ENCODE measurements at regions not wholly inside any gene's neighbourhood (a gene's known extent, or its start where the extent isn't known, plus 50 kb on each side); places are given as distances from the start of the nearest gene placed in this dataset.

DNA sequence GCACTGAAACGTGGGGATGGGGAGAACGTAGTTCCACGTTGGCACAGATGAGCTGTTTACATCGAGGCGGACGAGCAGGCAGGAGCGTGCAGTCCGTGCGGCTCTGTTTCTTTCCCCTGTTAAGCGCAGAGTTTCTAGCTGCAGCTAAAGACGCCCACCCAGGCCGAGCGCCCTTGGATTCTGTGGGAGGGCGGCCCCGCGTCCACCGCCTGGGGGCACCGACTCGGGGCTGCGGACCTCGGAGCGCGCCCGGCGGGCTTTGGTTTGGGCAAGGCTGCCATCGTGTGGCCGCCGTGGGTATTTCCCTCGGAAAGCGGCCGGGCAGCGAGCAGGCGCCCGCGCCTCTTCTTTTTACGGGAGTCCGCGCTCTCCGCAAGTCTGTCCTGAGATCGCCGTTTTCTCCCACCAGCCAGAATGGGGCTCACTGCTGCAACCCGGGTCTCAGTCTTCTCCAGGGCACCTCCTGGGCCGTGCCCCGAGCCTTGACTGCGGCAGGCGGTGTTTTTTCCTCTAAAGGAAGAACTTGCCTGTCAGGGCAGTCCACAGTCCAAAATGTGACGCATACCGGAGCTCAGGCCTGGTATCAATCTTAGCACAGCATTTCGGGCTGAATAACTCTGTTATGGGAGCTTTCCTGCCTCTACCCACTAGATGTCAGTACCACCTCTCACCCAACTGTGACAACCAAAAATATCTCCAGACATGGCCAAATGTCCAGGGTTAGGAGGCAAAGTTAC is 219.9 kb upstream of the IGF1R start:
- Histone ChIP-seq H3K27ac (ENCODE audit: low read length) (no peak overlapping the region), H3F3A (ENCODE audit: low read length, unreplicated experiment) (no peaks in the 10 kb centered on the region), H3K27me3 (ENCODE audit: low read length) (peaks cover 30% of the 10 kb centered on the region), H3K4me2 (ENCODE audit: low read length) (peak overlapping the region; percentile 86), H3K79me2 (ENCODE audit: low read length) (no peaks in the 10 kb centered on the region), H2AFZ (ENCODE audit: low read length) (peak overlapping the region; percentile 80), H3K9me3 (ENCODE audit: low read length) (no peaks in the 10 kb centered on the region), H3K9ac (ENCODE audit: low read length) (no peak overlapping the region), H3K4me1 (ENCODE audit: insufficient read depth, low read length) (no peaks in the 10 kb centered on the region), H3K9me2 (replicated peaks; ENCODE audit: low read length) (no peaks in the 10 kb centered on the region), H4K20me1 (ENCODE audit: low read length) (no peaks in the 10 kb centered on the region), H3K36me3 (ENCODE audit: low read depth, low read length) (no peaks in the 10 kb centered on the region), H3K4me3 (ENCODE audit: low read length) (peak overlapping the region; percentile 64)
- ATAC-seq (peak; percentile 90), DNase-seq (peak; percentile 72)
- BruUV-seq (replicated peaks): no TSS peak
- no peak for TF ChIP-seq EZH2 (IDR thresholded peaks at IDR 0.05; ENCODE audit: low read length, unreplicated experiment)
- TF ChIP-seq, protein P1, sequence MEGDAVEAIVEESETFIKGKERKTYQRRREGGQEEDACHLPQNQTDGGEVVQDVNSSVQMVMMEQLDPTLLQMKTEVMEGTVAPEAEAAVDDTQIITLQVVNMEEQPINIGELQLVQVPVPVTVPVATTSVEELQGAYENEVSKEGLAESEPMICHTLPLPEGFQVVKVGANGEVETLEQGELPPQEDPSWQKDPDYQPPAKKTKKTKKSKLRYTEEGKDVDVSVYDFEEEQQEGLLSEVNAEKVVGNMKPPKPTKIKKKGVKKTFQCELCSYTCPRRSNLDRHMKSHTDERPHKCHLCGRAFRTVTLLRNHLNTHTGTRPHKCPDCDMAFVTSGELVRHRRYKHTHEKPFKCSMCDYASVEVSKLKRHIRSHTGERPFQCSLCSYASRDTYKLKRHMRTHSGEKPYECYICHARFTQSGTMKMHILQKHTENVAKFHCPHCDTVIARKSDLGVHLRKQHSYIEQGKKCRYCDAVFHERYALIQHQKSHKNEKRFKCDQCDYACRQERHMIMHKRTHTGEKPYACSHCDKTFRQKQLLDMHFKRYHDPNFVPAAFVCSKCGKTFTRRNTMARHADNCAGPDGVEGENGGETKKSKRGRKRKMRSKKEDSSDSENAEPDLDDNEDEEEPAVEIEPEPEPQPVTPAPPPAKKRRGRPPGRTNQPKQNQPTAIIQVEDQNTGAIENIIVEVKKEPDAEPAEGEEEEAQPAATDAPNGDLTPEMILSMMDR (conservative IDR thresholded peaks at IDR 0.05; ENCODE audit: low read depth, low read length): peak; percentile 59; the same call in 1 of the 2 replicates
- intact Hi-C loops (cut with micrococcal nuclease): loop anchor here (2.0 to 10.0 kb wide), 2 partner anchors 118 to 524 kb away; no protein-coding TSS in a partner anchor
- POLR2A ChIA-PET (ENCODE audit: unreplicated experiment): no interaction called here
- CTCF ChIA-PET: interaction anchor here (0.6 to 1.6 kb wide), 4 partner anchors 8 to 117 kb away, joined by 3 to 8 read pairs (median 4); no protein-coding TSS in a partner anchor

DNA sequence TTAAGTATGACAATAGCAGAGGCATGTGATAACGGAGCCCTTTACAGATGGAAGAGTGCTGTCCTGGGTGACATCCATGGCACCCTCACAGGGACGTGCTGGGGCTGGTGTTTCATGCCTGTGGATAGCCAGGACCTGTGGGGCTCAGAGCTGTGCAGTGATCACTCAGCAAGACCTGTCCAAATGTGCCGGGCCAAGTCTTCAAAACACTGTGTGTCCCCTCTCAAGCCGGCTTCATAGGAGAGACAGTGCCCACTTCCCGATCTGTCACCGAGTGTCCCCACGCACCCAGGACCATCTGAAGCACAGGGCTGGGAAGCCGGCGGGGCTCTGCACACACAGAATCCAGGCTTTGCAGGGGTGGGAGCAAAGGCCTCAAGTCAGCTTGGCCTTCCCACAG is 217.2 kb upstream of the IGF1R start:
- no peak overlapping the region for H3K4me3 ChIP-seq (ENCODE audit: low read length)
- no TSS peak for BruUV-seq (replicated peaks)
- no peak overlapping the region for H2AFZ ChIP-seq (ENCODE audit: low read length)
- CTCF ChIA-PET: no interaction called here
- no peaks in the 10 kb centered on the region for H3K79me2 ChIP-seq (ENCODE audit: low read length)
- no peaks in the 10 kb centered on the region for H3K9me2 ChIP-seq (replicated peaks; ENCODE audit: low read length)
- no peaks in the 10 kb centered on the region for H3K36me3 ChIP-seq (ENCODE audit: low read depth, low read length)
- POLR2A ChIA-PET (ENCODE audit: unreplicated experiment): no interaction called here
- H4K20me1 ChIP-seq (ENCODE audit: low read length): no peaks in the 10 kb centered on the region
- TF ChIP-seq, protein P1 (conservative IDR thresholded peaks at IDR 0.05; ENCODE audit: low read depth, low read length): no peak
- no peak for TF ChIP-seq EZH2phosphoT487 (IDR thresholded peaks at IDR 0.05; ENCODE audit: borderline replicate concordance, low read length)
- intact Hi-C loops (cut with micrococcal nuclease): no loop called here
- peaks cover 38% of the 10 kb centered on the region for H3K27me3 ChIP-seq (ENCODE audit: low read length)
- DNase-seq (no peak), ATAC-seq (no peak)
- no peaks in the 10 kb centered on the region for H3F3A ChIP-seq (ENCODE audit: low read length, unreplicated experiment)
- H3K4me2 ChIP-seq (ENCODE audit: low read length): no peak overlapping the region
- H3K27ac ChIP-seq (ENCODE audit: low read length): no peak overlapping the region
- no peak overlapping the region for H3K9ac ChIP-seq (ENCODE audit: low read length)
- no peaks in the 10 kb centered on the region for H3K9me3 ChIP-seq (ENCODE audit: low read length)
- H3K4me1 ChIP-seq (ENCODE audit: insufficient read depth, low read length): no peaks in the 10 kb centered on the region

DNA sequence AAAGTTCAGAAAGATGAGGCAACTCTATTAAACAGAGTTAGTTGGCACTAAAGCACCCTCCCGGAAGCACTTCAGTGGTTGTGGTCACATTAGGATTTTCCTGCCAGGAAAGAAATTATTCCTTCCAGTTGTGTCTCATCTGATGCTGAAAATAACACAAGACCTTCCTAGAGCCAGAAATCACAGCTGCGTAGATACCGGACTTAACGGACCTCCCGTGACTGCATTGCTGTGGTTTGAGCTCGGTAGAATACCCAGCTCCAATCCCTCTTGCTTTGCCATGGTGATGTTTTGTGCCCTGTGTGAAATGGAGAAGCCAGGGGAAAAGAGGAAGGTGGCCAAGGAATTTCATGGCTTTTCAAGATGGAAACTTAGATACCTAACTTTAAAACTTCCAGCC is 215.0 kb upstream of the IGF1R start:
- intact Hi-C loops (cut with micrococcal nuclease): no loop called here
- no TSS peak for BruUV-seq (replicated peaks)
- TF ChIP-seq EZH2phosphoT487 (IDR thresholded peaks at IDR 0.05; ENCODE audit: borderline replicate concordance, low read length): no peak
- no peak for TF ChIP-seq EZH2 (IDR thresholded peaks at IDR 0.05; ENCODE audit: low read length, unreplicated experiment)
- TF ChIP-seq, protein P1 (conservative IDR thresholded peaks at IDR 0.05; ENCODE audit: low read depth, low read length): no peak
- no peak overlapping the region for H3K9ac ChIP-seq (ENCODE audit: low read length)
- H3K79me2 ChIP-seq (ENCODE audit: low read length): no peaks in the 10 kb centered on the region
- peaks cover 33% of the 10 kb centered on the region; the same call in 1 of the 2 replicates for H3K27me3 ChIP-seq (ENCODE audit: low read length)
- ChIA-PET CTCF (no interaction called here), POLR2A (ENCODE audit: unreplicated experiment) (no interaction called here)
- no peak overlapping the region for H3K4me3 ChIP-seq (ENCODE audit: low read length)
- no peak overlapping the region for H3K27ac ChIP-seq (ENCODE audit: low read length)
- no peaks in the 10 kb centered on the region for H3K4me1 ChIP-seq (ENCODE audit: insufficient read depth, low read length)
- H3K36me3 ChIP-seq (ENCODE audit: low read depth, low read length): no peaks in the 10 kb centered on the region
- ATAC-seq (no peak), DNase-seq (no peak)
- no peak overlapping the region for H3K4me2 ChIP-seq (ENCODE audit: low read length)
- H4K20me1 ChIP-seq (ENCODE audit: low read length): no peaks in the 10 kb centered on the region
- no peaks in the 10 kb centered on the region for H3K9me2 ChIP-seq (replicated peaks; ENCODE audit: low read length)
- no peak overlapping the region for H2AFZ ChIP-seq (ENCODE audit: low read length)
- H3F3A ChIP-seq (ENCODE audit: low read length, unreplicated experiment): no peaks in the 10 kb centered on the region
- no peaks in the 10 kb centered on the region for H3K9me3 ChIP-seq (ENCODE audit: low read length)
